SK-N-SH (cell line): ENCODE measurements at regions not wholly inside any gene's neighbourhood (a gene's known extent, or its start where the extent isn't known, plus 50 kb on each side); places are given as distances from the start of the nearest gene placed in this dataset.

Experiments used
- CTCF ChIA-PET: fragments of 300-600, 350-600 bp; formaldehyde crosslinking; extraction: SDS; loops from one replicate; lab custom pipeline; 2021; lab: Yijun Ruan, JAX
- POLR2A ChIA-PET: fragments of 350-600 bp; sonication (Branson Sonifier 250); formaldehyde crosslinking; extraction: SDS; loops from one replicate; lab custom pipeline; 2020; ENCODE audit warnings: antibody characterized with exemption, inconsistent platforms; lab: Yijun Ruan, JAX
- DNase-seq: peaks from one replicate; pipeline ENCODE4 v3.0.0; 2012
- H2AFZ ChIP-seq: fragments of 200-600 bp; sonication (generic); 2 replicates; pipeline ENCODE4 v1.8.1; 2016; ENCODE audit warnings: antibody characterized with exemption, mild to moderate bottlenecking, low read depth
- H3F3A ChIP-seq: fragments of 200-600 bp; sonication (generic); replicated peaks from 2 replicates; pipeline ENCODE3; 2016; ENCODE audit warnings: antibody characterized with exemption, mild to moderate bottlenecking; ENCODE audit not compliant: insufficient read depth
- H3K27ac ChIP-seq, 2 experiments: fragments of 200-500 bp in 1 of 2; fragments of 200-600 bp in 1 of 2; sonication (Bioruptor generic) in 1 of 2; sonication (generic), shearing (Covaris generic) in 1 of 2; 2 replicates each; pipeline versions ENCODE4 v1.5.1 to v1.6.1; 2014 to 2016; ENCODE audit warnings: low read depth in 2 of 2, inconsistent platforms in 1 of 2, low read length in 1 of 2, mild to moderate bottlenecking in 1 of 2, mixed read lengths in 1 of 2
- H3K27me3 ChIP-seq: fragments of 200-600 bp; sonication (generic), shearing (Covaris generic); 2 replicates; pipeline ENCODE4 v1.6.1; 2016; ENCODE audit warnings: mixed run types; ENCODE audit not compliant: insufficient read depth
- H3K36me3 ChIP-seq, 2 experiments: fragments of 200-500 bp in 1 of 2; fragments of 200-600 bp in 1 of 2; sonication (Bioruptor generic) in 1 of 2; sonication (generic) in 1 of 2; replicated peaks in 1 of 2; 2 replicates each; pipeline versions ENCODE3 to v1.5.1; 2014 to 2016; ENCODE audit warnings: low read length in 1 of 2, mild to moderate bottlenecking in 1 of 2; ENCODE audit not compliant: insufficient read depth in 2 of 2, control insufficient read depth in 1 of 2
- H3K4me1 ChIP-seq, 2 experiments: fragments of 200-500 bp in 1 of 2; fragments of 200-600 bp in 1 of 2; sonication (Bioruptor generic) in 1 of 2; sonication (generic), shearing (Covaris generic) in 1 of 2; 2 replicates each; pipeline versions ENCODE4 v1.5.1 to v1.6.1; 2014 to 2016; ENCODE audit warnings: low read depth in 1 of 2, low read length in 1 of 2, mixed run types in 1 of 2; ENCODE audit not compliant: insufficient read depth in 2 of 2, control insufficient read depth in 1 of 2
- H3K4me2 ChIP-seq: fragments of 200-600 bp; sonication (generic), shearing (Covaris generic); 2 replicates; pipeline ENCODE4 v1.6.1; 2017; ENCODE audit warnings: mixed run types
- H3K4me3 ChIP-seq, 2 experiments: fragments of 200-500 bp in 1 of 2; fragments of 200-600 bp in 1 of 2; sonication (Bioruptor generic) in 1 of 2; sonication (generic), shearing (Covaris generic) in 1 of 2; 2 replicates each; pipeline versions ENCODE4 v1.5.1 to v1.8.1; 2014 to 2016; ENCODE audit warnings: low read depth in 2 of 2, inconsistent platforms in 1 of 2, low read length in 1 of 2, mild to moderate bottlenecking in 1 of 2, mixed read lengths in 1 of 2, moderate library complexity in 1 of 2
- H3K79me2 ChIP-seq: fragments of 200-600 bp; sonication (generic); 2 replicates; pipeline ENCODE4 v1.8.1; 2017; ENCODE audit warnings: mild to moderate bottlenecking; ENCODE audit not compliant: insufficient read depth
- H3K9ac ChIP-seq: fragments of 200-600 bp; sonication (generic); 2 replicates; pipeline ENCODE4 v1.6.1; 2017; ENCODE audit warnings: mixed run types
- H3K9me2 ChIP-seq: fragments of 200-600 bp; sonication (generic); 2 replicates; pipeline ENCODE4 v1.6.1; 2017; ENCODE audit warnings: mixed run types
- H3K9me3 ChIP-seq: fragments of 200-600 bp; sonication (generic); 2 replicates; pipeline ENCODE4 v1.6.1; 2017; ENCODE audit warnings: mixed run types, mild to moderate bottlenecking, moderate library complexity
- H4K20me1 ChIP-seq: fragments of 200-600 bp; sonication (generic); 2 replicates; pipeline ENCODE4 v1.6.1; 2017; ENCODE audit warnings: mild to moderate bottlenecking, mixed run types; ENCODE audit not compliant: insufficient read depth
- CHD2 ChIP-seq: fragments of 150-350 bp; IDR thresholded peaks from 2 replicates; pipeline ENCODE4 v1.6.1; 2018; ENCODE audit warnings: low read length; ENCODE audit not compliant: partially characterized antibody
- ELF1 ChIP-seq: IDR thresholded peaks from 2 replicates; pipeline ENCODE4 v1.4.0; 2012
- EZH2phosphoT487 ChIP-seq: fragments of 200-600 bp; sonication (generic); IDR thresholded peaks from 2 replicates; pipeline ENCODE4 v1.6.1; 2017; ENCODE audit warnings: low read depth, mixed run types, mild to moderate bottlenecking, antibody characterized with exemption, moderate library complexity, borderline replicate concordance
- FOSL2 ChIP-seq: IDR thresholded peaks from 2 replicates; pipeline ENCODE4 v1.4.0; 2012; ENCODE audit warnings: low read depth, mild to moderate bottlenecking, moderate library complexity, borderline replicate concordance
- FOXJ3 ChIP-seq: sonication (generic); formaldehyde crosslinking; IDR thresholded peaks from 2 replicates; pipeline ENCODE4 v1.5.1; 2020; ENCODE audit warnings: mild to moderate bottlenecking, missing genetic modification reagents
- FOXM1 ChIP-seq: IDR thresholded peaks from 2 replicates; pipeline ENCODE4 v1.4.0; 2012; ENCODE audit warnings: low read depth, mild to moderate bottlenecking
- GABPA ChIP-seq: IDR thresholded peaks from 2 replicates; pipeline ENCODE4 v1.4.0; 2012; ENCODE audit warnings: low read depth, mild to moderate bottlenecking
- GATA2 ChIP-seq: sonication (generic); formaldehyde crosslinking; IDR thresholded peaks from 2 replicates; pipeline ENCODE4 v1.5.0; 2020; ENCODE audit warnings: mild to moderate bottlenecking, missing genetic modification reagents
- MEF2A ChIP-seq: IDR thresholded peaks from 2 replicates; pipeline ENCODE4 v1.4.0; 2012; ENCODE audit warnings: low read depth, borderline replicate concordance
- MXI1 ChIP-seq: IDR thresholded peaks from 2 replicates; pipeline ENCODE4 v1.6.1; 2012; ENCODE audit warnings: mild to moderate bottlenecking, low read depth, low read length, improper control_type of control experiment
- NFIC ChIP-seq: IDR thresholded peaks from 2 replicates; pipeline ENCODE4 v1.4.0; 2012; ENCODE audit warnings: borderline replicate concordance
- NRF1 ChIP-seq: IDR thresholded peaks from 2 replicates; pipeline ENCODE4 v1.6.1; 2012; ENCODE audit warnings: low read depth, mild to moderate bottlenecking, low read length
- POLR2AphosphoS5 ChIP-seq: IDR thresholded peaks from 2 replicates; pipeline ENCODE4 v1.6.1; 2012; ENCODE audit warnings: low read depth, low read length
- RFX5 ChIP-seq: IDR thresholded peaks from 2 replicates; pipeline ENCODE4 v1.6.1; 2012; ENCODE audit warnings: mild to moderate bottlenecking, improper control_type of control experiment, low read length
- RXRA ChIP-seq: IDR thresholded peaks from 2 replicates; pipeline ENCODE4 v1.4.0; 2012; ENCODE audit warnings: low read depth, mild to moderate bottlenecking, borderline replicate concordance
- TAF1 ChIP-seq: IDR thresholded peaks from 2 replicates; pipeline ENCODE4 v1.6.1; 2012; ENCODE audit warnings: low read depth, mild to moderate bottlenecking, low read length, moderate library complexity, borderline replicate concordance
- YY1 ChIP-seq: IDR thresholded peaks from 2 replicates; pipeline ENCODE4 v1.4.0; 2012; ENCODE audit warnings: low read depth, mild to moderate bottlenecking
- WGBS: methylation state at CpG from one replicate; pipeline ENCODE4 v1.1.6; 2017; ENCODE audit warnings: low lambda C conversion rate; 5-methylcytosine and 5-hydroxymethylcytosine counted together
- TF ChIP-seq, protein P1 (sequence below): fragments of 200-600 bp; sonication (generic); IDR thresholded peaks from 2 replicates; pipeline ENCODE4 v1.6.1; 2017; ENCODE audit warnings: antibody characterized with exemption, mild to moderate bottlenecking, moderate library complexity
- TF ChIP-seq, protein P2 (sequence below): IDR thresholded peaks from 2 replicates; pipeline ENCODE4; 2012
- TF ChIP-seq, protein P3 (sequence below): fragments of 150-350 bp; IDR thresholded peaks from 2 replicates; pipeline ENCODE4 v1.6.1; 2016; ENCODE audit warnings: mild to moderate bottlenecking, low read depth, low read length
- TF ChIP-seq, protein P4 (sequence below): IDR thresholded peaks from 2 replicates; pipeline ENCODE4 v1.4.0; 2012; ENCODE audit warnings: low read depth, borderline replicate concordance
- TF ChIP-seq, protein P5 (sequence below): fragments of 150-350 bp; IDR thresholded peaks from 2 replicates; pipeline ENCODE4 v1.6.1; 2017; ENCODE audit warnings: antibody characterized with exemption, low read length, low read depth, borderline replicate concordance

DNA sequence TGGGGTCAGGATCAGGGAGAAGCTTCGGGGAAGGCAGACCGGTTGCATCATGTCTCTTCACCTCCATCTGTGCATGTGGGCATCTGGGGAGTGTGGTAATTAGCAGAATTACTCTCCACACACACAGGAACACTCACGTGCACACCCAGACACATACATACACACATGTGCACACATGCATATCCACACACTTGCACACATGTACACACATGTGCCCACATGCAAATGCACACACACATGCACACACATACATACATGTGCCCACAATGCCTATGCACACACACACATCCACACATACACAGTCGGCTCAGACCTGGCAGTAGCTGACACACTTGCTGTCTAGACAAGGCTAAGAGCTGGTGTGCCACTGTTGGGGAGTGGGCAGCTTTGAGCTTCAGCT is 212.3 kb upstream of the PMEPA1 start:
- H3K4me1 ChIP-seq = peaks cover 0 to 4% of the 10 kb centered on the region in 2 experiments; a peak in 1 of 4 replicates
- TF ChIP-seq ELF1 (no peak), MXI1 (no peak), POLR2AphosphoS5 (no peak), YY1 (no peak)
- TF ChIP-seq, protein P1, sequence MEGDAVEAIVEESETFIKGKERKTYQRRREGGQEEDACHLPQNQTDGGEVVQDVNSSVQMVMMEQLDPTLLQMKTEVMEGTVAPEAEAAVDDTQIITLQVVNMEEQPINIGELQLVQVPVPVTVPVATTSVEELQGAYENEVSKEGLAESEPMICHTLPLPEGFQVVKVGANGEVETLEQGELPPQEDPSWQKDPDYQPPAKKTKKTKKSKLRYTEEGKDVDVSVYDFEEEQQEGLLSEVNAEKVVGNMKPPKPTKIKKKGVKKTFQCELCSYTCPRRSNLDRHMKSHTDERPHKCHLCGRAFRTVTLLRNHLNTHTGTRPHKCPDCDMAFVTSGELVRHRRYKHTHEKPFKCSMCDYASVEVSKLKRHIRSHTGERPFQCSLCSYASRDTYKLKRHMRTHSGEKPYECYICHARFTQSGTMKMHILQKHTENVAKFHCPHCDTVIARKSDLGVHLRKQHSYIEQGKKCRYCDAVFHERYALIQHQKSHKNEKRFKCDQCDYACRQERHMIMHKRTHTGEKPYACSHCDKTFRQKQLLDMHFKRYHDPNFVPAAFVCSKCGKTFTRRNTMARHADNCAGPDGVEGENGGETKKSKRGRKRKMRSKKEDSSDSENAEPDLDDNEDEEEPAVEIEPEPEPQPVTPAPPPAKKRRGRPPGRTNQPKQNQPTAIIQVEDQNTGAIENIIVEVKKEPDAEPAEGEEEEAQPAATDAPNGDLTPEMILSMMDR = no peak
- TF ChIP-seq, all 33 proteins: peak for 0
- POLR2A ChIA-PET = no interaction called here
- Histone ChIP-seq H3K27me3 (no peaks in the 10 kb centered on the region; the same call in 1 of the 2 replicates), H3K9ac (no peak overlapping the region), H3K4me3 (no peak overlapping the region), H4K20me1 (no peaks in the 10 kb centered on the region), H3K9me2 (no peaks in the 10 kb centered on the region), H3K36me3 (no peaks in the 10 kb centered on the region), H3K79me2 (no peaks in the 10 kb centered on the region), H3K9me3 (no peaks in the 10 kb centered on the region), H3F3A (no peaks in the 10 kb centered on the region), H3K27ac (no peak overlapping the region), H3K4me2 (no peak overlapping the region), H2AFZ (no peak overlapping the region)
- CTCF ChIA-PET = interaction anchor here (0.8 kb wide), 1 partner anchor 12 kb away, joined by 3 read pairs; no protein-coding TSS in a partner anchor
- WGBS = 77% methylated on average over 4 of the region's 4 CpGs
- DNase-seq = no peak

DNA sequence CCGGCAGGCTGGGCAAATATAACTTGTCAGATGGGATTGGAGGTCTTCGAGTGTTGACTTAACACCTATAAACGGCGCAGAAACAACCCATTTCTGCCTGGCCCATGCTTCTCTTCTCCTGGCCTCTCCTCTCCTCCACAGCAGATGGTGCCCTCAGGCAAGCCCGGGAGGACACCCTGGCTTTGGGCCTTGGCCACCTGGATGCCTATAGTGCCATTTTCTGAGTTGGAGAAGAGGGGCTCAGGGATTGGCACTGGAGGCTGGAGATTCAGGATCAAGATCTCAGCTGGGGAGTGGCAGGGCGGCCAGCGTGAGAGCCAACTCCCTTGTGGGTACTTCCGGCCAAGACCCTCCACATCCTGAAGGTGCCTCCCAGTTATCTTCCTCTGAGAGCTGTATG is 211.9 kb upstream of the PMEPA1 start:
- 86% methylated on average over 8 of the region's 8 CpGs for WGBS
- H3K4me1 ChIP-seq = peaks cover 0 to 4% of the 10 kb centered on the region in 2 experiments; a peak in 1 of 4 replicates
- POLR2A ChIA-PET = no interaction called here
- H3K27ac ChIP-seq = no peak overlapping the region
- no peak overlapping the region for H3K4me3 ChIP-seq
- H3K79me2 ChIP-seq = no peaks in the 10 kb centered on the region
- H3F3A ChIP-seq = no peaks in the 10 kb centered on the region
- no peak overlapping the region for H3K4me2 ChIP-seq
- no peaks in the 10 kb centered on the region; the same call in 1 of the 2 replicates for H3K27me3 ChIP-seq
- no peaks in the 10 kb centered on the region for H3K36me3 ChIP-seq
- CTCF ChIA-PET = interaction anchor here (0.8 kb wide), 1 partner anchor 12 kb away, joined by 3 read pairs; no protein-coding TSS in a partner anchor
- no peaks in the 10 kb centered on the region for H3K9me3 ChIP-seq
- H4K20me1 ChIP-seq = no peaks in the 10 kb centered on the region
- H3K9ac ChIP-seq = no peak overlapping the region
- DNase-seq = no peak
- H2AFZ ChIP-seq = no peak overlapping the region
- no peaks in the 10 kb centered on the region for H3K9me2 ChIP-seq
- no peak for TF ChIP-seq TAF1
- TF ChIP-seq FOSL2 = no peak
- no peak for TF ChIP-seq FOXM1
- no peak for TF ChIP-seq RFX5
- TF ChIP-seq, protein P2, sequence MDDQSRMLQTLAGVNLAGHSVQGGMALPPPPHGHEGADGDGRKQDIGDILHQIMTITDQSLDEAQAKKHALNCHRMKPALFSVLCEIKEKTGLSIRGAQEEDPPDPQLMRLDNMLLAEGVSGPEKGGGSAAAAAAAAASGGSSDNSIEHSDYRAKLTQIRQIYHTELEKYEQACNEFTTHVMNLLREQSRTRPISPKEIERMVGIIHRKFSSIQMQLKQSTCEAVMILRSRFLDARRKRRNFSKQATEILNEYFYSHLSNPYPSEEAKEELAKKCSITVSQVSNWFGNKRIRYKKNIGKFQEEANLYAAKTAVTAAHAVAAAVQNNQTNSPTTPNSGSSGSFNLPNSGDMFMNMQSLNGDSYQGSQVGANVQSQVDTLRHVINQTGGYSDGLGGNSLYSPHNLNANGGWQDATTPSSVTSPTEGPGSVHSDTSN = no peak
- TF ChIP-seq, protein P3, sequence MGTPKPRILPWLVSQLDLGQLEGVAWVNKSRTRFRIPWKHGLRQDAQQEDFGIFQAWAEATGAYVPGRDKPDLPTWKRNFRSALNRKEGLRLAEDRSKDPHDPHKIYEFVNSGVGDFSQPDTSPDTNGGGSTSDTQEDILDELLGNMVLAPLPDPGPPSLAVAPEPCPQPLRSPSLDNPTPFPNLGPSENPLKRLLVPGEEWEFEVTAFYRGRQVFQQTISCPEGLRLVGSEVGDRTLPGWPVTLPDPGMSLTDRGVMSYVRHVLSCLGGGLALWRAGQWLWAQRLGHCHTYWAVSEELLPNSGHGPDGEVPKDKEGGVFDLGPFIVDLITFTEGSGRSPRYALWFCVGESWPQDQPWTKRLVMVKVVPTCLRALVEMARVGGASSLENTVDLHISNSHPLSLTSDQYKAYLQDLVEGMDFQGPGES = no peak
- TF ChIP-seq, protein P4, sequence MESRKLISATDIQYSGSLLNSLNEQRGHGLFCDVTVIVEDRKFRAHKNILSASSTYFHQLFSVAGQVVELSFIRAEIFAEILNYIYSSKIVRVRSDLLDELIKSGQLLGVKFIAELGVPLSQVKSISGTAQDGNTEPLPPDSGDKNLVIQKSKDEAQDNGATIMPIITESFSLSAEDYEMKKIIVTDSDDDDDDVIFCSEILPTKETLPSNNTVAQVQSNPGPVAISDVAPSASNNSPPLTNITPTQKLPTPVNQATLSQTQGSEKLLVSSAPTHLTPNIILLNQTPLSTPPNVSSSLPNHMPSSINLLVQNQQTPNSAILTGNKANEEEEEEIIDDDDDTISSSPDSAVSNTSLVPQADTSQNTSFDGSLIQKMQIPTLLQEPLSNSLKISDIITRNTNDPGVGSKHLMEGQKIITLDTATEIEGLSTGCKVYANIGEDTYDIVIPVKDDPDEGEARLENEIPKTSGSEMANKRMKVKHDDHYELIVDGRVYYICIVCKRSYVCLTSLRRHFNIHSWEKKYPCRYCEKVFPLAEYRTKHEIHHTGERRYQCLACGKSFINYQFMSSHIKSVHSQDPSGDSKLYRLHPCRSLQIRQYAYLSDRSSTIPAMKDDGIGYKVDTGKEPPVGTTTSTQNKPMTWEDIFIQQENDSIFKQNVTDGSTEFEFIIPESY = no peak
- TF ChIP-seq MEF2A = no peak
- no peak for TF ChIP-seq RXRA
- no peak for TF ChIP-seq EZH2phosphoT487
- TF ChIP-seq GABPA = no peak
- TF ChIP-seq, protein P5, sequence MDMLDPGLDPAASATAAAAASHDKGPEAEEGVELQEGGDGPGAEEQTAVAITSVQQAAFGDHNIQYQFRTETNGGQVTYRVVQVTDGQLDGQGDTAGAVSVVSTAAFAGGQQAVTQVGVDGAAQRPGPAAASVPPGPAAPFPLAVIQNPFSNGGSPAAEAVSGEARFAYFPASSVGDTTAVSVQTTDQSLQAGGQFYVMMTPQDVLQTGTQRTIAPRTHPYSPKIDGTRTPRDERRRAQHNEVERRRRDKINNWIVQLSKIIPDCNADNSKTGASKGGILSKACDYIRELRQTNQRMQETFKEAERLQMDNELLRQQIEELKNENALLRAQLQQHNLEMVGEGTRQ = no peak
- TF ChIP-seq CHD2 = no peak
- no peak for TF ChIP-seq FOXJ3 (CRISPR knock-in tag)
- TF ChIP-seq NFIC = no peak
- TF ChIP-seq GATA2 (CRISPR knock-in tag) = no peak
- no peak for TF ChIP-seq NRF1
